ENCODE measurements at regions not wholly inside any gene's neighbourhood (a gene's known extent, or its start where the extent isn't known, plus 50 kb on each side); places are given as distances from the start of the nearest gene placed in this dataset.

GRCh38 chr18:60892441-60892840 lies 440.8 kb upstream of the CDH20 start:
- TF ChIP-seq POLR2A (IDR thresholded peaks at IDR 0.05; ENCODE audit: low read depth, low read length) (no peak), CTCF (conservative IDR thresholded peaks at IDR 0.05; ENCODE audit: low read depth, low read length) (no peak), MXI1 (IDR thresholded peaks at IDR 0.05; ENCODE audit: borderline replicate concordance, low read depth, low read length) (no peak), ELK1 (IDR thresholded peaks at IDR 0.05; ENCODE audit: borderline replicate concordance, low read depth, low read length) (no peak), MAZ (IDR thresholded peaks at IDR 0.05; ENCODE audit: borderline replicate concordance, low read depth, low read length) (no peak), CEBPB (IDR thresholded peaks at IDR 0.05; ENCODE audit: low read depth, low read length) (no peak)

Data from IMR-90 (cell line).